ENCODE measurements at regions not wholly inside any gene's neighbourhood (a gene's known extent, or its start where the extent isn't known, plus 50 kb on each side); places are given as distances from the start of the nearest gene placed in this dataset.

- Histone ChIP-seq H3K4me2 (ENCODE audit: insufficient read depth, insufficient read length, low read length) (no peak overlapping the region), H3K9ac (ENCODE audit: extremely low read depth, insufficient read length, low read length) (no peak overlapping the region), H2BK20ac (ENCODE audit: low read depth, low read length, poor library complexity, severe bottlenecking) (no peak overlapping the region), H3K79me2 (ENCODE audit: insufficient read depth, low read length) (no peaks in the 10 kb centered on the region), H3T11ph (ENCODE audit: low read length) (no peak overlapping the region), H2AK5ac (ENCODE audit: insufficient read length, low read length) (no peak overlapping the region), H2AFZ (ENCODE audit: low read length) (no peak overlapping the region), H3K79me1 (ENCODE audit: insufficient read depth, low read depth, low read length, poor library complexity, severe bottlenecking) (no peaks in the 10 kb centered on the region), H2BK120ac (ENCODE audit: low read depth, low read length, poor library complexity, severe bottlenecking) (no peak overlapping the region), H2BK15ac (ENCODE audit: low read depth, low read length) (no peak overlapping the region), H2BK5ac (ENCODE audit: insufficient read length, low read length) (no peak overlapping the region), H4K91ac (ENCODE audit: insufficient read length, low read depth, low read length) (no peak overlapping the region), H2BK12ac (ENCODE audit: insufficient read length, low read depth, low read length) (no peak overlapping the region), H3K23ac (ENCODE audit: insufficient read length, low read depth, low read length) (no peak overlapping the region), H3K9me3 (ENCODE audit: control insufficient read depth, low read depth, low read length) (no peaks in the 10 kb centered on the region), H3K4ac (ENCODE audit: low read depth, low read length) (no peak overlapping the region), H4K20me1 (ENCODE audit: control insufficient read depth, insufficient read depth, insufficient read length) (no peaks in the 10 kb centered on the region), H3K27me3 (ENCODE audit: insufficient read depth, low read length) (no peaks in the 10 kb centered on the region), H3K18ac (ENCODE audit: insufficient read length, low read depth, low read length) (no peak overlapping the region), H3K56ac (ENCODE audit: insufficient read length, low read depth, low read length) (no peak overlapping the region), H3K23me2 (ENCODE audit: insufficient read length, low read depth, low read length, poor library complexity, severe bottlenecking) (no peaks in the 10 kb centered on the region), H3K27ac (ENCODE audit: insufficient read length, low read depth, low read length) (no peak overlapping the region), H4K8ac (replicated peaks; ENCODE audit: insufficient read length, low read depth, low read length) (no peak overlapping the region), H3K14ac (ENCODE audit: insufficient read depth, low read length) (no peak overlapping the region), H3K4me1 (ENCODE audit: insufficient read depth, low read length) (no peaks in the 10 kb centered on the region; the same call in 1 of the 2 replicates), H4K5ac (ENCODE audit: insufficient read length, low read depth, low read length) (no peak overlapping the region)
- no CpG with 5 or more reads among the region's 3 CpGs for WGBS (ENCODE audit: extremely low coverage, insufficient read length, low lambda C conversion rate)
- no peak for TF ChIP-seq CTCF (conservative IDR thresholded peaks at IDR 0.05)
- Mint-ChIP-seq H3K27ac (no peak overlapping the region), H3K4me1 (peaks cover 5 to 6% of the 10 kb centered on the region in 2 experiments), H3K4me3 (no peak overlapping the region), H3K36me3 (ENCODE audit: insufficient read depth in 1 of 3, low read depth in 3 of 3) (no peaks in the 10 kb centered on the region), H3K27me3 (ENCODE audit: low read depth) (no peaks in the 10 kb centered on the region; the same call in 1 of the 2 replicates), H3K9me3 (no peaks in the 10 kb centered on the region)
- DNase-seq: no peak
Observed at GRCh38 chr16:80059836-80060235, 459.3 kb upstream of the MAF start.

Measured in H9 (cell line).